HT1080 (cell line): ENCODE measurements at regions not wholly inside any gene's neighbourhood (a gene's known extent, or its start where the extent isn't known, plus 50 kb on each side); places are given as distances from the start of the nearest gene placed in this dataset.
"Not testable (repeated sequence)": the region's sequence is repeated elsewhere in the genome, so short reads cannot be mapped to it uniquely, and the experiment has no call there.

Experiments
- DNase-seq: peaks from one replicate; pipeline ENCODE4 v3.0.0-alpha.2; 2015; ENCODE audit warnings: low read depth

GRCh38 chr5:163944738-163945137, 439.3 kb downstream of the MAT2B start:
- DNase-seq: no peak

- DNase-seq: no peak
Observed at GRCh38 chr5:163947848-163948666, 442.6 kb downstream of the MAT2B start.

- DNase-seq: no peak
Observed at GRCh38 chr5:163950248-163950647, 444.8 kb downstream of the MAT2B start.

- no peak for DNase-seq
Observed at GRCh38 chr5:163951069-163951468, 445.6 kb downstream of the MAT2B start.

- DNase-seq: no peak
Observed at GRCh38 chr5:163953901-163954300, 448.5 kb downstream of the MAT2B start.

GRCh38 chr5:163961230-163961629, 455.8 kb downstream of the MAT2B start:
- DNase-seq: not testable (repeated sequence)

- peak; percentile 56 for DNase-seq
Observed at GRCh38 chr5:163963881-163964280, 458.5 kb downstream of the MAT2B start.

GRCh38 chr5:163964671-163965070, 459.3 kb downstream of the MAT2B start:
- DNase-seq: no peak

- DNase-seq: no peak
Observed at GRCh38 chr5:163967268-163967667, 461.8 kb downstream of the MAT2B start.

- no peak for DNase-seq
Observed at GRCh38 chr5:163968651-163969050, 463.2 kb downstream of the MAT2B start.

- no peak for DNase-seq
Observed at GRCh38 chr5:163976696-163977095, 471.3 kb downstream of the MAT2B start.

GRCh38 chr5:163978897-163979296, 473.5 kb downstream of the MAT2B start:
- DNase-seq: no peak

GRCh38 chr5:163988566-163988965, 483.1 kb downstream of the MAT2B start:
- no peak for DNase-seq

- no peak for DNase-seq
Observed at GRCh38 chr5:163993126-163993525, 487.7 kb downstream of the MAT2B start.

GRCh38 chr5:163995206-163995605, 489.8 kb downstream of the MAT2B start:
- no peak for DNase-seq

- no peak for DNase-seq
Observed at GRCh38 chr5:163997965-163998364, 492.5 kb downstream of the MAT2B start.

GRCh38 chr5:164000241-164000640, 494.8 kb downstream of the MAT2B start:
- DNase-seq: no peak

- DNase-seq: peak; percentile 26
Observed at GRCh38 chr5:164000819-164001218, 495.4 kb downstream of the MAT2B start.

- DNase-seq: peak; percentile 2
Observed at GRCh38 chr5:164002214-164002613, 496.8 kb downstream of the MAT2B start.

- peak; percentile 54 for DNase-seq
Observed at GRCh38 chr5:164002628-164003027, 497.2 kb downstream of the MAT2B start.

GRCh38 chr5:164005071-164005470, 499.7 kb downstream of the MAT2B start:
- DNase-seq: no peak

GRCh38 chr5:164007064-164007463, 501.6 kb downstream of the MAT2B start:
- DNase-seq: no peak

- DNase-seq: no peak
Observed at GRCh38 chr5:164009621-164010020, 504.2 kb downstream of the MAT2B start.
